KOPT-K1 (cell line): ENCODE measurements at regions not wholly inside any gene's neighbourhood (a gene's known extent, or its start where the extent isn't known, plus 50 kb on each side); places are given as distances from the start of the nearest gene placed in this dataset.
"Not testable (repeated sequence)": the region's sequence is repeated elsewhere in the genome, so short reads cannot be mapped to it uniquely, and the experiment has no call there.

ENCODE experiments used
- H3K27ac ChIP-seq: fragments of 200-600 bp; sonication (generic); 2 replicates; pipeline ENCODE4 v1.5.1; 2016; ENCODE audit warnings: antibody characterized with exemption, mild to moderate bottlenecking, low read depth, low read length; ENCODE audit not compliant: poor library complexity, severe bottlenecking
- H3K36me3 ChIP-seq: fragments of 200-600 bp; sonication (generic); 2 replicates; pipeline ENCODE4 v1.5.1; 2017; ENCODE audit warnings: antibody characterized with exemption, mild to moderate bottlenecking, low read length, moderate library complexity; ENCODE audit not compliant: insufficient read depth
- H3K9me3 ChIP-seq: fragments of 200-600 bp; sonication (generic); 2 replicates; pipeline ENCODE4 v1.5.1; 2017; ENCODE audit warnings: antibody characterized with exemption, low read length, mild to moderate bottlenecking; ENCODE audit not compliant: insufficient read depth, poor library complexity, severe bottlenecking

DNA sequence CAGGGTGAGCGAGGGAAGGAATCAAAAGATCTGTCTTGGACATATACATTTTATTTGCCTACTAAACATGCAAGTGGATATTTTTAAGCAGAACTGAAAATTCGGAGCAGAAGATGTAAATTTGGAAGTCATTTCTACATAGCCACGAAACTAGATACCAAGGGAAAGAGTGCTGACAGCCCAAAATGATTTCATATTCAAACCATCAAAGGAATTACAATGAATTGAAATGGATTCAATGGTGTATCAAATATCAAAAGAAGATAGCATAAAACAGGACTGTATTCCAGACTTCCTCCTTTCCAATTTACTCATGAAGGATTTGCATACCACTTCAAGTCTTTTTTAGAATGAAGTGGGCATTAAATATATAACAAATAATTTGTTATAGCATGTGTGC lies 313.5 kb upstream of the KITLG start:
- Histone ChIP-seq H3K9me3 (no peaks in the 10 kb centered on the region), H3K27ac (no peak overlapping the region), H3K36me3 (no peaks in the 10 kb centered on the region)

DNA sequence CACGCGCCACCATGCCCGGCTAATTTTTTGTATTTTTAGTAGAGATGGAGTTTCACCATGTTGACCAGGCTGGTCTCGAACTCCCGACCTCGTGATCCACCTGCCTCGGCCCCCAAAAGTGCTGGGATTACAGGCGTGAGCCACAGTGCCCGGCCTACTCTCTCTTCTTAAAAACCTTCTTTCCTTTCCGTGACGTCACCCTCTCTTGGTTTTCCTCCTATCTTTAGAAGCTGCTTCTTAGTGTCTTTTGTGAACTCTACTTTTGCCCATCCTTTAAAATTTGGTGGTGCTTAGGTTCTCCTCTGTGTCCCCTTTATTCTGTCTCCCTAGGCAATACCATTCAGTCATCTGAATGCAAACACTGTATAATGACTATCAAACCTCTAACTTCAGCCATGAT lies 311.2 kb upstream of the KITLG start:
- H3K9me3 ChIP-seq, H3K27ac ChIP-seq: not testable (repeated sequence)

DNA sequence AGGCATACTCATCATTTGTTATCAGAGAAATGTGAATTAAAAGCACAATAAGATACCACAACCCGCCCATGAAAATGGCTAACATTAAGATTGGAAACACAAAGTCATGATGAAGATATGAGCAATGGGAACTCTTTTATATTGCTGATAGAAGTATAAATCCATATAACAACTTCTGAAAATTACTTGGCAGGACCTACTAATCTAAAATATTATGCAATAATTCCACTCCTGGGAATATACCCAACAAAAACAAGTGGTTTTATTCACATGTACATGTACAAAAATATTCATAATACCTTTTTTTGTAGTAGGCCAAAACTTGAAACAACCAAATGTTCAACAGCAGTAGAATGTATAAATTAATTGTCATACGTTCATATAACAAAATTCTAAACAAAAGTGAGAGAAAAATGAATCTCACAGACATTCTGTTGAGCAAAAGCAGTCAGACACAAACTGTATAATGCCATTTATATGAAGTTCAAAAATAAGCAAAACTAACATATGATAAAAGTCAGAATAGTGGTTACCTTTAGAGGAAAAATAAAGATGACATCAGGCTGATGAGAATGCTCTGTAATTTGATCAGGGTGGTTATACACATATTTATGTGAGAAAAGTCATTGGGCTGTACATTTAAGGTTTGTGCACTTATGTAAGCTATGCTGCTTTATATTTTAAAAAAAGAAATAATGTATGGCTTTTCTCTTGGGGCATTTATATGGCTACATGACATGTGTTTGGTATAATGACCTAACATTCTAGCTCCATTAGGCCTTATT lies 309.2 kb upstream of the KITLG start:
- Histone ChIP-seq H3K27ac (no peak overlapping the region), H3K36me3 (no peaks in the 10 kb centered on the region), H3K9me3 (no peaks in the 10 kb centered on the region)

More for the DNA sequence above, 311.2 kb upstream of the KITLG start:
- H3K36me3 ChIP-seq = not testable (repeated sequence)

DNA sequence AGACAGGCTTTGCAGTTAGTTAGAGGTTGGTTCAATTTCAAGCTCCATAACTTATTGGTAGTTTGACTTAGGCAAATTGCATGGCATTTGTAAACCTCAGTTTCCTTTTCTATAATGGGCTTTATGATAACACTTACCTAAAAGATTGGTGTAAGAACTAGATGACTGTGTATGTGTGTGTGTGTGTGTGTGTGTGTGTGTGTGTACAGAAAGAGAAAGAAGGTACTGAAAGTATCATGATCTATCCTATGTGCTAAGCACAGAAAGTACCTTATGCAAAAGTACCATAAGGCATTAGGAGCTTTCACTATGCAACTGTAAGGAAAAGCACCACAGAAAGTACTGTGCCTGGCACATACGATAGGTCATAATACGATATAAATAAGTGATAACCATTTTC lies 304.3 kb upstream of the KITLG start:
- no peak overlapping the region for H3K27ac ChIP-seq
- no peaks in the 10 kb centered on the region for H3K9me3 ChIP-seq
- H3K36me3 ChIP-seq = no peaks in the 10 kb centered on the region

DNA sequence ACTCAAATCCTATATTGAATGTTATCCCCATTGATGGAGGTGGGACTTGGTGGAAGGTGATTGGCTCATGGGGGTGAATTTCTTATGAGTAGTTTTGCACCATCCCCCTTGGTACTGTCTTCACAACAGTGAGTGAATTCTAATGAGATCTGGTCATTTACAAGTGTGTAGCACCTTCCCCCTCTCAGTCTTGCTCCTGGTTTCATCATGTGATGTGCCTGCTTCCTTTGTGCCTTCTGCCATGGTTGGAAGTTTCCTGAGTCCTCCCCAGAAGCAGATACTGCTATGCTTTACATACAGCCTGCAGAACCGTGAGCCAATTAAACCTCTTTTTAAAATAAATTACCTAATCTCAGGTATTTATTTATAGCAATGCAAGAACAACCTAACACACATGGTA lies 302.4 kb upstream of the KITLG start:
- Histone ChIP-seq H3K9me3 (no peaks in the 10 kb centered on the region), H3K27ac (no peak overlapping the region), H3K36me3 (no peaks in the 10 kb centered on the region)

DNA sequence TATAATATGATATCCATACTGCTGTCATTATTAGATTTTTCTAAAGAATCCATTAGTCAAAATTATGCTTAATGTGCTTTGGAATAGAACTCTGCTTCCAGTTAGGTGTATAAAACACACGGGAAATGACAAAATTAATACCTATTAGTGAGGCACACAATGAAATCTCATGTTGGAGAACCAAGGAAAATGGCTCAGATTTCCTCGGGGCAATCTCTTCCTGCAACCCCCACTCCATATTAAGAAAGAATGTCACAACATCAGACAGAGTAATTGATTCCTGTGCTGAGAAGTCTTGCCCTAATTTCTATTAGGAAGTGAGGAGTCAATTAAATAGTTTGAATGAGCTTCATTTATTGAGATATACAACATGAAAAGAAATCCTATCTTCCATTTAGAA lies 299.8 kb upstream of the KITLG start:
- no peaks in the 10 kb centered on the region for H3K36me3 ChIP-seq
- no peak overlapping the region for H3K27ac ChIP-seq
- H3K9me3 ChIP-seq = no peaks in the 10 kb centered on the region

DNA sequence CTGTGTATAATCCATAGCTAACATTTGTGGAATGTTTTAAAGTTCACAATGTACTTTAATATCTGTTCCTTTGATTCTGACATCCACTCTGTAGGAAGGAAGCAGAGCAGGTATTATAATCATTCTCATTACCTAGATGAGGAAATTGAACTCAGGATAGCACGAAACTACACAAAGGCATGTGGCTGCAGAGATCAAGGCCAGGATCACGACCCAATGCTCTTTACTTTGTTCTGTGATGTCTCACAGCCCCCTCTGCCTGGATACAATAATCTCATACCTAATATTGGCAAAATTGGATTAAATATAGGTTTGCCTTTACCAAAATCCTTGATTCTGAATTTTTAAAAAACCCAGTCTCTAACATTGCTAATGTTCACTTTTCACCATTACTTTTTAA lies 298.0 kb upstream of the KITLG start:
- Histone ChIP-seq H3K27ac (no peak overlapping the region), H3K36me3 (no peaks in the 10 kb centered on the region), H3K9me3 (no peaks in the 10 kb centered on the region)

DNA sequence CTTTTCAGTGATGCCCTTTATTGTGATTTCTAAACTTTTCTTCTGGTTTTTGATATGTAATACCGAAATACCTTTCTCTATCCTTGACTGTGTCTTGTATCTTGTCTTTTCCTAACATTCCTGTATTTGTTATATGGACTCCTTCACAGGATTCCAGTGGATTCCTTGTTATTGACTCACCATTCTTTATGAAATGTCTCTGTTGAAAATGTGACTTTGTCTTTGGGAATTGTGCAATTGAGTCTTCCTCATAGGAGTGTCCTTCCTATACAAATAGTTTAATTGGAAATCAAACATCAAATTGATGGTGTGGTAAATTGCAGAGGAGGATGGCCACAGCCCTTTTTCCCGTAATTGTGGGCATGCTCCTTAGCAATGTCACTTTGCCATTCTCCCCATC lies 296.6 kb upstream of the KITLG start:
- no peak overlapping the region for H3K27ac ChIP-seq
- no peaks in the 10 kb centered on the region for H3K36me3 ChIP-seq
- no peaks in the 10 kb centered on the region for H3K9me3 ChIP-seq

DNA sequence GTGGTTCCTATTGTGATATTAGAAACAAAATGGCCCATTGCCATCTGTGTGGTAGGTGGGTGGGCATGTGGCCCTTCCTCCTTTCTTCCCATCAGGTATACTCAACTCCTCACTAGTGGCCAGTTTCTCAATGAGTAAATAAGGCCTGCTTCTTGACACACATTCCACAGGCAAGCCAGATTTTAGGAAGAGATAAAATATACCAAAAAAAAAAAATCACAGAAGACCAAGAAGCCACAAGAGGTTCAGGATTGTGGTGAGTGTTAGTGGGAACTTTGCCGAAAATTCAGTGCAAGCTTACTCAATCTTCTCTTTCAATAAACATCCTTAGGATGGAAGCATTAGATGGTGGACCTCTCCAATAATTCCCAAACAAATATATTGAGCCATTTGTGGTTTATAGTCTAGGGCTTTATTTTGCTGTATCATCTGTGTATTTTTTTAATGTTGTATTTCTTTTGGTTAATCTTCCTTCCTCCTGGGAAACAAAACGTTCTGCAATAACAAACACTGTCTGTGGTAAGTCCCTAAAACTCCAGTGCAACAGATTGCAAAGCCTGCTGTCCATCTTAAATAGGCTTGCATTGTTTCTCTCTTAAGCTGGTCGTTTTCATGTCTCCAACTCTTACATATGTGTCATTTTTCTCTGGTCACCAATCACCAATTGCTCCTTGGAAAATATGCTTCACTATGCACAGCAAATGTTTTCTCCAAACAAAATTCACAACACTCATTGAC lies 289.9 kb upstream of the KITLG start:
- no peaks in the 10 kb centered on the region for H3K9me3 ChIP-seq
- no peak overlapping the region for H3K27ac ChIP-seq
- H3K36me3 ChIP-seq = no peaks in the 10 kb centered on the region

DNA sequence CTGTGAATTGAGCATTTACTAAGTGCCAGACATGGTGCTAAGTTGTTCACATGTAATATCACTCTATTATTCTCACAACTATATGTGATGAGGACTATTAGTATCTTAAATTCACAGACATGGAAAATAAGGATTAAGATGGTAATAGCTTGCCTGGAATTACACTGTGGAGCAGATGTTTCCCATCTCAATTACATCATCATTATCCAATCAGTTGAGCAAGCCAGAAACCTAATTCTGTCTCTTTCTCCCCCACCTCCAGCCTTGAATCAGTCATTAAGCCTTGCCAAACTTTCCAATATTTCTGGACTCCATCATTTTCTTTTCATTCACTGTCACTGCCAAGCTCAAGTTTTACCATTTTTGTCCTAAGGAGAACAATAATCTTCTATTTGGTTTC lies 287.8 kb upstream of the KITLG start:
- H3K36me3 ChIP-seq = no peaks in the 10 kb centered on the region
- no peaks in the 10 kb centered on the region for H3K9me3 ChIP-seq
- no peak overlapping the region for H3K27ac ChIP-seq

DNA sequence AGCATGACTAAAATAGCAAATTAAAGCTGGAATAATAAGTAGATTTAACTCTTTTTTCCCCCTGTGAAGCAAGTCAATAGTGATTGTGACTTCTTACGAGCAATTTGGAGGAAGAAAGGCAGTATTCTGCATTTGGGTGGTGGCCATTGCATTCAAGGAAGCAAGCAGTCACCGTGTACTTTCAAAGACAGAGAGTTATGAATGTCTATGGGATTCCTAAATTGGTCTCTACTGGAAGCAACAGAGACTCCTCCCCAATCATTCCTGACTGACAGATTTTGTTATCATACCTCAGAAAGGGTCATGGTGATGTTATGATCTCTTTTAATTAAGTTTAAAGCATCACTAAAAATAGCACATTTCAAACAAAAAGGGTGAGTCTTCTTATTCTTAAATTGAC lies 287.2 kb upstream of the KITLG start:
- no peaks in the 10 kb centered on the region for H3K9me3 ChIP-seq
- no peak overlapping the region for H3K27ac ChIP-seq
- no peaks in the 10 kb centered on the region for H3K36me3 ChIP-seq

DNA sequence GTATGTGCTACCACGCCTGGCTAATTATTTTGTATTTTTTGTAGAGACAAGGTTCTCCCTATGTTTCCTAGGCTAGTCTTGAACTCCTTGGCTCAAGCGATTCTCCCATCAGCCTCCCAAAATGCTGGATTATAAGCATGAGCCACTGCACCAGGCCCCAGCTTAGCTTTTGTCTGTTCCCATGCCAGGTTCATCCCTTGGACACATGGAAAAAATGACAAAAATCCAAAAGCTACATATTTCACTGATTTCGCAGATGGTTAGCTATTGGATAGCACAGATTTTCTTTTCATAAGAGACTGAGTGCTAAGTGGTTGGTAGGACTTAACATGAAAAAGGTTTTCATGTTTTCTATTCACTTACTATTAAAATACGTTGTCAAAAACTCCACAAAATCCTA lies 286.6 kb upstream of the KITLG start:
- Histone ChIP-seq H3K9me3 (no peaks in the 10 kb centered on the region), H3K36me3 (no peaks in the 10 kb centered on the region), H3K27ac (no peak overlapping the region)

DNA sequence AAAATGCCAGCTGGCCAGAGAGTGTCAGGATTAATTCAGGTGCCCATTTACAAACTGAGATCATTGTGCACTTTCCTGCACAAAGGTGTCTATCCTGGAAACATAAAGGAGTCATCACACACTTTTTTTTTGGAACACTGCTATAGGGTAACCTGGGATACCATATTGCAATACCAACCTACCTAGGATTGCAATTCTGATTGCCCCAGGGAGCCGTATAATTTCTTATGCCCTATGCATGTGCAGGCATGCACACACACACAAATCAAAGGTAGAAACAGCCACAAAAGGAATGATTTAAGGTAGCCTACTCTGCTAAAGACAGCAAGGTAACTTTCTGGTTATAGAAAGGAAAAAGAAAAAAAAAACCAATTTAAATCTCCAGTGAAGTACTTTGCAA lies 285.3 kb upstream of the KITLG start:
- no peak overlapping the region for H3K27ac ChIP-seq
- H3K36me3 ChIP-seq = no peaks in the 10 kb centered on the region
- H3K9me3 ChIP-seq = no peaks in the 10 kb centered on the region

DNA sequence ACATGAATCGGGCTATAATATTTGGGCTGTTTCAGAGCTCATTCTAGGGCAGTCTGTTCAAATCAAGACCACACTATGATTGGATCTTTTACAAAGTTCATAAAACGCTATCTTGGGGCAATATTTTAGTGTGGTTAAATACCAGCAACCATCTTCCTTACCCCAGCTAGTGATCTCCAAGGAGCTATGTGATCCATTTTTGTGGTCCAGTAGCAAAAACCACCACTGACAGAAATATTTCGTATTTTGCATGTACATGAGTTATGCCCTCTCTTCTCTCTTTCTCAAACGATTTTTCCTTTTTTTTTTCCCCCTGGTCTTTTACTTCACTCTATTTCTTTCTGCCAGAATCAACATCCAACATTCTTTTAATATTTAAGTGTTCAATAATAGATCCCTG lies 280.6 kb upstream of the KITLG start:
- no peak overlapping the region for H3K27ac ChIP-seq
- H3K9me3 ChIP-seq = no peaks in the 10 kb centered on the region
- H3K36me3 ChIP-seq = no peaks in the 10 kb centered on the region

DNA sequence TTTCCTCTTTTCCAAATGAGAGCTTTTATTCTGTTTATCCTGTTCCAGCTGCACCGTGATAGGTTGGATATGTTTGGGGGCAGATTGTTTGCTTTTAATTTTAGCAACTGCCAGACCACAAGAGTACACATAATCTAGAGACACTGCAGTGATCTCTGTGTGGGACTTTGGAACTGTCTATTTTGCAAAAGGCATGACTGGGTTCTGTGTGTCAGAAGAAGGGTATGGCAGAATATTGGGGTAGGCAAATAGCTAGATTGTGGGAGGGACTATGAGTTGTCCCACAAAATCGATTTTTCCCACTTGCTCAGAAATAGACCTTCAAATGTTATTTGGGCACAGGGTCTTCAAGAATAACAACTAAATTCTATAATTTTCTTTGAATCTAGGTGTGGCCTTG lies 275.9 kb upstream of the KITLG start:
- Histone ChIP-seq H3K36me3 (no peaks in the 10 kb centered on the region), H3K9me3 (no peaks in the 10 kb centered on the region), H3K27ac (no peak overlapping the region)

DNA sequence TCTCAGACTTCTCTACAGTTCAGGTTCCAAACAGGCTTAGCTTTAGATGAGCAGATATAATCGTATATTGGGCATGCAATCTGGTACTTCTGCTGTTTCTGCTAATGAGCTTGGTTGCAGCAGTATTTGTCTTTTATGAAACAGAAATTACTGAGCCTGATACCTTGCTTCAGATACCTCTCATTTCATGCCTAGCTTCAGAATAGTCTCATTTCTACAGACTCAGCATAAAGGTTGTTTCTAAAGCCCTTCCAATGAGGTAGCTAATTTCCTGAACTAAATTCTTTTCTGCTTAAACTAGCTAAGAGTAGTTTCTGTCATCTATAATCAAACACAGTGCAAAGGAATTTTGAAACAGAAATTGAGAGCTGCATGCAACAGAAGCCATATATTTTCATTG lies 275.0 kb upstream of the KITLG start:
- H3K27ac ChIP-seq = no peak overlapping the region

More for the DNA sequence above, 275.0 kb upstream of the KITLG start:
- Histone ChIP-seq H3K9me3 (no peaks in the 10 kb centered on the region), H3K36me3 (no peaks in the 10 kb centered on the region)
